Mesendoderm (in vitro differentiated cells): ENCODE measurements at regions not wholly inside any gene's neighbourhood (a gene's known extent, or its start where the extent isn't known, plus 50 kb on each side); places are given as distances from the start of the nearest gene placed in this dataset.

ENCODE experiments used
- DNase-seq: peaks from one replicate; pipeline ENCODE4 v3.0.0; 2013
- H2AK5ac ChIP-seq: 2 replicates; pipeline ENCODE4 v1.6.1; 2013; ENCODE audit warnings: low read length, inconsistent platforms
- H2BK120ac ChIP-seq: 2 replicates; pipeline ENCODE4 v1.6.1; 2013; ENCODE audit warnings: low read depth, mild to moderate bottlenecking, low read length, moderate library complexity, mixed read lengths
- H2BK15ac ChIP-seq: replicated peaks from 2 replicates; pipeline ENCODE4 v1.6.1; 2013; ENCODE audit warnings: low read depth, mild to moderate bottlenecking, moderate library complexity
- H2BK5ac ChIP-seq: 2 replicates; pipeline ENCODE4 v1.6.1; 2013; ENCODE audit warnings: low read length, inconsistent platforms
- H3K18ac ChIP-seq: 2 replicates; pipeline ENCODE4 v1.6.1; 2013; ENCODE audit warnings: mild to moderate bottlenecking, low read length, mixed read lengths
- H3K23ac ChIP-seq: one replicate; pipeline ENCODE4 v1.6.1; 2013; ENCODE audit warnings: low read length
- H3K27ac ChIP-seq: 2 replicates; pipeline ENCODE4 v1.5.1; 2013; ENCODE audit warnings: low read depth, mild to moderate bottlenecking, inconsistent platforms, low read length, moderate library complexity
- H3K27me3 ChIP-seq: 2 replicates; pipeline ENCODE4 v1.6.1; 2013; ENCODE audit warnings: low read length, control low read depth, mild to moderate bottlenecking, inconsistent platforms; ENCODE audit not compliant: insufficient read depth, poor library complexity
- H3K36me3 ChIP-seq: 2 replicates; pipeline ENCODE4 v1.6.1; 2013; ENCODE audit warnings: low read length, inconsistent platforms; ENCODE audit not compliant: control insufficient read depth, insufficient read depth
- H3K4ac ChIP-seq: one replicate; pipeline ENCODE4 v1.6.1; 2013; ENCODE audit warnings: low read depth, mild to moderate bottlenecking, low read length, moderate library complexity
- H3K4me1 ChIP-seq: 2 replicates; pipeline ENCODE4 v1.6.1; 2013; ENCODE audit warnings: low read depth, low read length, inconsistent platforms; ENCODE audit not compliant: control insufficient read depth
- H3K4me2 ChIP-seq: 2 replicates; pipeline ENCODE4 v1.6.1; 2013; ENCODE audit warnings: low read length
- H3K4me3 ChIP-seq: 2 replicates; pipeline ENCODE4 v1.5.1; 2013; ENCODE audit warnings: mild to moderate bottlenecking, low read length
- H3K56ac ChIP-seq: one replicate; pipeline ENCODE4 v1.6.1; 2013; ENCODE audit warnings: low read length
- H3K79me1 ChIP-seq: 2 replicates; pipeline ENCODE4 v1.6.1; 2013; ENCODE audit warnings: low read length, inconsistent platforms
- H3K79me2 ChIP-seq: 2 replicates; pipeline ENCODE4 v1.6.1; 2013; ENCODE audit warnings: mild to moderate bottlenecking, low read length; ENCODE audit not compliant: control insufficient read depth, insufficient read depth
- H3K9ac ChIP-seq: 2 replicates; pipeline ENCODE4 v1.6.1; 2013; ENCODE audit warnings: low read length, inconsistent platforms
- H4K5ac ChIP-seq: one replicate; pipeline ENCODE4 v1.6.1; 2013; ENCODE audit warnings: low read length
- H4K8ac ChIP-seq: one replicate; pipeline ENCODE4 v1.6.1; 2013; ENCODE audit warnings: low read depth, mild to moderate bottlenecking, control low read depth, low read length, moderate library complexity
- WGBS: extraction: QIAGEN DNeasy Blood & Tissue Kit; methylation state at CpG from one replicate; pipeline ENCODE4 v1.1.7; 2013; ENCODE audit warnings: low lambda C conversion rate, missing lambda C conversion rate; ENCODE audit not compliant: insufficient coverage; ENCODE audit errors: extremely low coverage; 5-methylcytosine and 5-hydroxymethylcytosine counted together

GRCh38 chr3:24972491-24972890 is 455.6 kb upstream of the RARB start:
- H2BK15ac ChIP-seq = no peak overlapping the region
- no peak overlapping the region for H3K23ac ChIP-seq
- no peaks in the 10 kb centered on the region for H3K79me1 ChIP-seq
- no peak overlapping the region for H2AK5ac ChIP-seq
- no peak overlapping the region for H4K5ac ChIP-seq
- H2BK120ac ChIP-seq = no peak overlapping the region
- no peak overlapping the region for H3K27ac ChIP-seq
- H3K4me3 ChIP-seq = no peak overlapping the region
- H3K18ac ChIP-seq = no peak overlapping the region
- H4K8ac ChIP-seq = no peak overlapping the region
- H3K27me3 ChIP-seq = no peaks in the 10 kb centered on the region
- WGBS = no CpG with 5 or more reads among the region's 1 CpG
- no peak for DNase-seq
- no peak overlapping the region for H3K56ac ChIP-seq
- no peaks in the 10 kb centered on the region for H3K79me2 ChIP-seq
- H3K36me3 ChIP-seq = no peaks in the 10 kb centered on the region
- H3K9ac ChIP-seq = no peak overlapping the region
- no peak overlapping the region for H2BK5ac ChIP-seq
- H3K4me2 ChIP-seq = no peak overlapping the region
- H3K4me1 ChIP-seq = no peaks in the 10 kb centered on the region
- no peak overlapping the region for H3K4ac ChIP-seq

- H3K27me3 ChIP-seq = no peaks in the 10 kb centered on the region
- H3K4me2 ChIP-seq = no peak overlapping the region
- no peak overlapping the region for H4K8ac ChIP-seq
- no peak overlapping the region for H2BK15ac ChIP-seq
- WGBS = no CpG with 5 or more reads among the region's 5 CpGs
- H3K27ac ChIP-seq = no peak overlapping the region
- H3K18ac ChIP-seq = no peak overlapping the region
- DNase-seq = no peak
- no peak overlapping the region for H4K5ac ChIP-seq
- H3K79me2 ChIP-seq = no peaks in the 10 kb centered on the region
- no peak overlapping the region for H3K23ac ChIP-seq
- no peak overlapping the region for H3K4me3 ChIP-seq
- H2AK5ac ChIP-seq = no peak overlapping the region
- H2BK120ac ChIP-seq = no peak overlapping the region
- no peak overlapping the region for H3K56ac ChIP-seq
- H3K9ac ChIP-seq = no peak overlapping the region
- H3K4ac ChIP-seq = no peak overlapping the region
- no peaks in the 10 kb centered on the region for H3K79me1 ChIP-seq
- no peaks in the 10 kb centered on the region for H3K36me3 ChIP-seq
- H2BK5ac ChIP-seq = no peak overlapping the region
- H3K4me1 ChIP-seq = no peaks in the 10 kb centered on the region
Measured at GRCh38 chr3:24981309-24981708, 446.8 kb upstream of the RARB start.

DNA sequence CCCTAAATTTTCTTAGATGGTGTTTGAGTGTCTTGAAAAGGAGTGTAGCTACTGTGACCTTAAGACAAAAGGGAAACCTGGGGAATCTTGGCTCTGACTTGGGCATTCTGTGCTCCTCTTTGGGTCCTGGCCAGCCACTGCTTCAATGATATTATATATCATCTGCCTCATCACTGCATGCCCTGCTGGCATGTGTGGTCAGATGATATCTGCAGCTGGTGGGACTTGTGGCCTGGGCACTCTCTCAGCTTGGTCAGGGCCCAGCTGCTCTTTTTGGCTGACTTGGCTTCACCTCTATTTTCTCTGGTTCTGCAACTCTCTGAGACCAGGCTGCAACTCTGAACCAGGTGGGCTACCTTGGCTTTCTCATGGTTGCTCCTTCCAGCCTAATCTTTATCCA is 446.1 kb upstream of the RARB start:
- Histone ChIP-seq H2AK5ac (no peak overlapping the region), H3K4ac (no peak overlapping the region), H3K36me3 (no peaks in the 10 kb centered on the region), H2BK15ac (no peak overlapping the region), H3K18ac (no peak overlapping the region), H3K4me2 (no peak overlapping the region), H3K27me3 (no peaks in the 10 kb centered on the region), H3K4me1 (no peaks in the 10 kb centered on the region), H3K79me2 (no peaks in the 10 kb centered on the region), H3K23ac (no peak overlapping the region), H2BK5ac (no peak overlapping the region), H4K8ac (no peak overlapping the region), H3K27ac (no peak overlapping the region), H3K4me3 (no peak overlapping the region), H3K9ac (no peak overlapping the region), H3K79me1 (no peaks in the 10 kb centered on the region), H4K5ac (no peak overlapping the region), H3K56ac (no peak overlapping the region), H2BK120ac (no peak overlapping the region)
- no peak for DNase-seq

- no peaks in the 10 kb centered on the region for H3K79me1 ChIP-seq
- no peak overlapping the region for H2BK5ac ChIP-seq
- H3K23ac ChIP-seq = no peak overlapping the region
- H3K4me2 ChIP-seq = no peak overlapping the region
- no peaks in the 10 kb centered on the region for H3K4me1 ChIP-seq
- H3K4me3 ChIP-seq = no peak overlapping the region
- H3K9ac ChIP-seq = no peak overlapping the region
- H3K56ac ChIP-seq = no peak overlapping the region
- H2BK15ac ChIP-seq = no peak overlapping the region
- no peak overlapping the region for H3K4ac ChIP-seq
- H4K5ac ChIP-seq = no peak overlapping the region
- H4K8ac ChIP-seq = no peak overlapping the region
- no CpG with 5 or more reads among the region's 9 CpGs for WGBS
- no peak overlapping the region for H2AK5ac ChIP-seq
- no peaks in the 10 kb centered on the region for H3K27me3 ChIP-seq
- H3K36me3 ChIP-seq = no peaks in the 10 kb centered on the region
- H3K27ac ChIP-seq = no peak overlapping the region
- no peak overlapping the region for H2BK120ac ChIP-seq
- no peak for DNase-seq
- no peak overlapping the region for H3K18ac ChIP-seq
- no peaks in the 10 kb centered on the region for H3K79me2 ChIP-seq
Measured at GRCh38 chr3:24985668-24986067, 442.4 kb upstream of the RARB start.

DNA sequence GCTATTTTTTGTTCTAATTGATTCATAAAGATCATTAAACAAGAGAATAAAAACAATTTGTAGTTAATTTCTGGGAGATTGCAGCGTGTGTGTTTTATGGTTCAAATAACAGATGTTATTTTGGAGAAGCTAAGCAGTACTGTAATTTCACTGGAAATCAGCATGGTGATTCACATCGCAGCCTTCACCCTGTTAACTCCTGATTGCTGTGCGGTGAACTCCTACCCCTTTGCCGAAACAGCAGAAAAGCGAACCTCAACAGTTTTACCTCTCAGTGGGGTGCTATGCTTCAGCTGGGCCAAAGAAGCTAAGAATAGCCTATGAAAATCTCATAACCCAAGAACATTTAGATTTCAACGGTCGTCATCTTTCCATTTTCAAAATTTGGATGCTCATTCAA is 441.5 kb upstream of the RARB start:
- no CpG with 5 or more reads among the region's 7 CpGs for WGBS
- H2BK15ac ChIP-seq = no peak overlapping the region
- no peak overlapping the region for H3K4me2 ChIP-seq
- H3K79me2 ChIP-seq = no peaks in the 10 kb centered on the region
- no peak overlapping the region for H3K23ac ChIP-seq
- H4K5ac ChIP-seq = no peak overlapping the region
- no peaks in the 10 kb centered on the region for H3K4me1 ChIP-seq
- no peak overlapping the region for H2BK5ac ChIP-seq
- H3K27me3 ChIP-seq = no peaks in the 10 kb centered on the region
- no peaks in the 10 kb centered on the region for H3K79me1 ChIP-seq
- H2AK5ac ChIP-seq = no peak overlapping the region
- H3K36me3 ChIP-seq = no peaks in the 10 kb centered on the region
- no peak overlapping the region for H2BK120ac ChIP-seq
- H3K18ac ChIP-seq = no peak overlapping the region
- DNase-seq = no peak
- H3K9ac ChIP-seq = no peak overlapping the region
- H3K4ac ChIP-seq = no peak overlapping the region
- H3K56ac ChIP-seq = no peak overlapping the region
- no peak overlapping the region for H3K4me3 ChIP-seq
- H3K27ac ChIP-seq = no peak overlapping the region
- H4K8ac ChIP-seq = no peak overlapping the region

GRCh38 chr3:24999357-24999756 is 428.7 kb upstream of the RARB start:
- H3K27me3 ChIP-seq = no peaks in the 10 kb centered on the region
- no peaks in the 10 kb centered on the region for H3K79me1 ChIP-seq
- H2BK120ac ChIP-seq = no peak overlapping the region
- H3K27ac ChIP-seq = no peak overlapping the region
- no peak overlapping the region for H3K4me3 ChIP-seq
- no peak overlapping the region for H3K4me2 ChIP-seq
- no peak overlapping the region for H3K9ac ChIP-seq
- WGBS = no CpG with 5 or more reads among the region's 2 CpGs
- no peak overlapping the region for H2BK5ac ChIP-seq
- H3K79me2 ChIP-seq = no peaks in the 10 kb centered on the region
- no peak overlapping the region for H3K23ac ChIP-seq
- H3K18ac ChIP-seq = no peak overlapping the region
- H3K4ac ChIP-seq = no peak overlapping the region
- H2AK5ac ChIP-seq = no peak overlapping the region
- H3K36me3 ChIP-seq = no peaks in the 10 kb centered on the region
- H4K8ac ChIP-seq = no peak overlapping the region
- no peak for DNase-seq
- no peak overlapping the region for H4K5ac ChIP-seq
- no peak overlapping the region for H3K56ac ChIP-seq
- H3K4me1 ChIP-seq = no peaks in the 10 kb centered on the region
- H2BK15ac ChIP-seq = no peak overlapping the region
